ENCODE measurements at regions not wholly inside any gene's neighbourhood (a gene's known extent, or its start where the extent isn't known, plus 50 kb on each side); places are given as distances from the start of the nearest gene placed in this dataset.

GRCh38 chr1:208844158-208844557 lies 600.0 kb upstream of the PLXNA2 start:
- DNase-seq (ENCODE audit: low read depth): no peak

DNA sequence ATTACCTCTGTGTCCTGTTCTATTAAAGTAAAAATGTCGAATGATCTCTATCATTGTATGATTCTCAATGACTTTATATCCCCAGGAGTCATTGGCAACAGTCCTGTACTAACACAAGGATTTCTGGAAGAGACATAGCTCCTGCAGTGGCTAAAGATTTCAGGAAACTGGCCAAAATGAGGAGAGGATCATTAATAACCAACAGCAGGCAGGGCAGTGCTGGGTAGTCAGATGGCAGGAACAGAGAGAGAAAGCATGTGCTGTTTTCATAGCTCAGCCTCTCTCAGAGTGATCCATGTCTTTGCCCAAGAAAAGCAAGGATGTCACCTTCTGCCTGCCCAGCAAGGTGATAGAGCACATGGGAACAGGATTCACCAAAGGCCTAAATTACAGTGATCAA lies 604.7 kb upstream of the PLXNA2 start:
- no peak for DNase-seq (ENCODE audit: low read depth)

- no peak for DNase-seq (ENCODE audit: low read depth)
Observed at GRCh38 chr1:208850442-208850841, 606.3 kb upstream of the PLXNA2 start.

DNA sequence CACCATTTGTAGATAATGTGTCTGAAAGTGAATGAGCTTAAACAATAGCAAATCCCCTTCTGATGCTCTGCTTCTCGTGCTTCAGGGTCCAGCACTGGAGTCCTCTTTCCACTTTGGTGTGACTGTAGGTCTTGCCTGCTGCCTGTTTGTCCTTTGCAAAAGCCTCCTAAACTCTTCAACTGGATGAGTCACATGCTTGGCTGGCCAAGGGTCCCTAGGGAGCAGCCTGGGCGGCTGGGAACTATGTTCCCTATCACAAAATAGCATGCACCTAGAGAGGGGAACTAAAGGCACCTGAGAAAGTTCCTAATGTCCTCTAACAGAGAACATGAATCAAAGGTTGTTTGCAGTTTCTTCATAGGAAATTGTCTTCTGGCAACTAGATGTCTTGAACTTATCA lies 607.2 kb upstream of the PLXNA2 start:
- no peak for DNase-seq (ENCODE audit: low read depth)

GRCh38 chr1:208852911-208853310 lies 608.7 kb upstream of the PLXNA2 start:
- no peak for DNase-seq (ENCODE audit: low read depth)

- DNase-seq (ENCODE audit: low read depth): no peak
Observed at GRCh38 chr1:208855403-208855802, 611.2 kb upstream of the PLXNA2 start.

GRCh38 chr1:208857465-208857864 lies 613.3 kb upstream of the PLXNA2 start:
- no peak for DNase-seq (ENCODE audit: low read depth)

- DNase-seq (ENCODE audit: low read depth): no peak
Observed at GRCh38 chr1:208858738-208859137, 614.6 kb upstream of the PLXNA2 start.

DNA sequence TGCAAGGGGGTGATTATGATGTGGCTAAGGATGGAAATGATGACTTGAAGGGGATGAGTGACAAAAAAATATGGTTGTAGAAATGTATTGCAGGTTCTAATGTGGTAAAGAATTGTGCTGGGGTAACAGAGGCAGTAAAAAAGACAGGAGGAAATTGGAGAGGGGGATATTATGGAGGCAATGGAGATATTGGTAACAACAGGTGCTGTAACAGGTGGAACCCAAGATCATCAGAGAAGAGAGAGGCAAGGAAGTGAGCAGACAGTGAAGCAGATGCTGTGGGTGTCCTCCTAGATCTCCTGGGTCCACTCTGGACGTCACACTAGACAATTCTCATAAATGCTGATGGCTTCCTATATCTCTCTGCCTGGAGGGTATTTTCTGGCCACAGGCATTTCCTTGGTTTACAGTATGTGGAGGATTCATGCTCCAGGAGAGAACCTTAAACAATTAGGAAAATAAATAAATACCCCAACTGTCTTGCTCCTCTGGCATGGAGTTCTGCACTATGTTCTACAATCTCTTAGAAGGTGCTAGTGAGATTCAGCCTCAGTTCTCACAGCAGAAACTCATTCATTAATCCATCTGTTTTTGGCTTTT lies 620.3 kb upstream of the PLXNA2 start:
- DNase-seq (ENCODE audit: low read depth): no peak

DNA sequence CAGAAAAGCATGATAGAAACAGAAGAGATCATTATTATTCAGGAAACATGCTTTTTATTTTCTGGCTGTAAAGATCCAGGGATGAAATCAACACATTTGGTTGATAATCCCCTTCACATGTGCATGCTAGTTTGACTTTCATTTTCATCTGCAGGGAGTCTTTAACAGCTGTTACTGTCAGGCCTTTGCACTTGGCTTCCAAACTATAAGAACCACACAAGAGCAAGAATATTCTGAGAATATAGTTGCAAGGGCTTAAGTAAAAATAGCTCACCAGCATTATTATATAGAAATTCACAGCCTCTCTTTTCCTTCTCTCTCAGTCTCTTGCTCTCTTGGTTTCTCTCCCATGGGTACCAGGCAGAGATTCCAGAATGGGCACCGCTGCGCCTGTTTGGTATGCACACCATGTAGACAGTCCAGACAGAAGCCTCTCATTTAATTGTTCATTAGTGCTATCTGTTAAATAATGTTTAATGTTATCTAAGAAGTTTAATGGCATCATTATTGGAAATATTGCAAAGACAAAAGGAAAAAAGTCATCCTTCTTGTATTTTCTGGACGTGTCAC lies 622.3 kb upstream of the PLXNA2 start:
- no peak for DNase-seq (ENCODE audit: low read depth)

- DNase-seq (ENCODE audit: low read depth): no peak
Observed at GRCh38 chr1:208868554-208868953, 624.4 kb upstream of the PLXNA2 start.

DNA sequence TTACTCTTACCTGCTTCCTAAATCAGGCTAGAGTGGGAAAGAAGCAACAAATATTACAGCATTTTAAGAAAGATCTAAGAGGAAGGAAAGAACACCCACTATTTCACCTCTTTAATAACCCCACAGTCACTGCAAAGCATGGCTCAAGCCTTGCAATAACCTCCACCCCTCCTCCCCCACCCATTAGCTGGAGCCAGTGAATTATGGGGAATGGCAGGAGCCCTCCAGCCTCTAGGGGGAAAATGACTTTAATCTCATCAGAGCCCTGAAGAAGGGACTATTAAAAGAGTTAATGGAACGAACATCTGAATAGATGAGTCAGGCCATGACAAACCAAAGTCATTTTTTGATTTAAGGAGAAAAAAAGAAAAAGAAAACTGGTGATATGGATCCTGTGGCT lies 630.7 kb upstream of the PLXNA2 start:
- DNase-seq (ENCODE audit: low read depth): no peak

DNA sequence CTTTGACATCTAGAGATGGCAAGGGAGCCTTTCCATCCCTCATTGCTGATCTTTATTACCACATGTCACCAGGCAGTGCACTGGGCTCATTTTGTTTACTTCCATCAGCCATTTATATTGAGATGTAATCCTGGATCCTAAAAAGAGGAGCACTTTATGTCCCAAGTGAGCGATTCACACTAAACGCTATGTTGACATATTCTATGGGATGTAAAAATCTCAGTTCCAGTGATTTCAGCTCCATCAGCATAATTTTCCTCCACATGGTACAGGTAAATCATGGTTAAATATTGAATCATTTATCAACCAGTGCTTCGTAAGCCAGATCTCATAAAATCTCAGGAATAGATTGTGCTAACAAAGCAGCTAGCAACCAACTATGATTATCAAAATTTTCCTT lies 634.8 kb upstream of the PLXNA2 start:
- DNase-seq (ENCODE audit: low read depth): no peak

GRCh38 chr1:208880433-208881100 lies 636.4 kb upstream of the PLXNA2 start:
- DNase-seq (ENCODE audit: low read depth): no peak

GRCh38 chr1:208885060-208885459 lies 640.9 kb upstream of the PLXNA2 start:
- DNase-seq (ENCODE audit: low read depth): no peak

DNA sequence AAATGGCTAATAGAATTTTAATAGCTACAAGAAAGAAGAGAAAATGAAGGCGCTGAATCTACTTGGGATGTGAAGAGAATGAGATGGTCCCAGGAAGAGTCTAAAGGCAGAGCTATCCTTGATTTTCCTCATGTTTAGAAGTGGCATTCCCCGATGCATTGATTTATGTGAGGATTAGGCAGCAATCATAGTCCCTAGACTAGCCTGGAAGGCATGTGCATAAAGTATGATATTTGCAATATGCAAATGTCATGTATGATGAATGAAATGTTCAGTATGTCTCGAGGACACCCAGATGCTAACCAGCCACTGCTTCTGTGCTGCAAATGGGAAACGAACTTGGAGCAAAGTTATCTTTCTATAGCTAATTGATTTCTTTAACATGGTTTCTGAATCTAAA lies 641.5 kb upstream of the PLXNA2 start:
- no peak for DNase-seq (ENCODE audit: low read depth)

- DNase-seq (ENCODE audit: low read depth): no peak
Observed at GRCh38 chr1:208888376-208888775, 644.2 kb upstream of the PLXNA2 start.

GRCh38 chr1:208892147-208892546 lies 648.0 kb upstream of the PLXNA2 start:
- no peak for DNase-seq (ENCODE audit: low read depth)

DNA sequence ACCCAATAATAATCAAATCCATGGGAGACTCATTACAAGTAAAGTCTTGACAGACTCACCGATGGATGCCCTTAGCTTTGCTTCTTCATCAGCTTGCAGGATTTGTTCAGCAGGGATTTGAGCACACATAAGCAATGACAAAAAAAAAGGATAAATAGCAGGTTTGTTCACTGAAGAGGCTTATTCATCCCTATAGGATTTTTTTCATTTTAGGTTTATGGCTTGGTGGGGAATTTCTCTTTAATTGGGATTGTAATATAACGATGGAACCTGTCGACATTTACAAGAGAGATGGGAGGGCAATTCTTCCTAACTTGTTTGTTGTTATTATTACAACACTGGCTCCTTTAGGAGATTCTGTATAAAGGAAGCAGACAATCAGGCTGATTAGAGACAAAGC lies 649.1 kb upstream of the PLXNA2 start:
- DNase-seq (ENCODE audit: low read depth): no peak

DNA sequence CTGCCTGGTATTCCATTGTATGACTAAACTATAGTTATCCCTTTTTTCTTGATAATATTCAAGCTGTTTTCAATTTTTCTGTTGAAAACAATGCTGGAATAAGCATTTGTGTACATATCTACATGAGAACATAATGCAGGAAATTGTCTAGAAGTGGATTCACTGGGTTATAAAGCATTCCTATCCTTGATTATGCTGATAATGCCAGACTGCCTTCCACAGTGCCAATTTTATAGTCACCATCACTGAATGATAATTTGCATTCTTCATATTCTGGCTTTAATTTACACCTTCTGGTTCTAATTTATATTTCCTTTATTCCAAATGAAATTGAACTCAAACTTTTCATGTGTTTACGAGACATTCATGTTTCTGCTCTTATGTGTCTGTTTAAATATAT lies 651.0 kb upstream of the PLXNA2 start:
- no peak for DNase-seq (ENCODE audit: low read depth)

DNA sequence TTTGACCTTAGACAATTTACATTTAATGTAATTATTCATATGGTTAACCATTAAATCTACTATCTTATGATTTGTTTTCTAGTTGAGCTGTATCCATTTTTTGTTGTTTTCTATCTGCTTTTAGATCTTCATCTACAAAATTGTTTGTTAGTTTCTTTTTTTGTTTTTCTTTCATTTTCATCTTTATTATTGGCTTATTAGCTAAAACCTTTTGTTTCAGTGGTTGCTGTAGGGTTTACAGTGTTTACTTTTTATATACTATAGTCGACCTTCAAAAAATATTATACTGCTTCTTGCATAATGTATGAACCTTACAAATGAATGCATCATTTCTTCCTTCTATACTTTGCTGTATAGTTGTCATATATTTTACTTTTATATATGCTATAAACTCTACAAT lies 651.6 kb upstream of the PLXNA2 start:
- DNase-seq (ENCODE audit: low read depth): no peak

DNA sequence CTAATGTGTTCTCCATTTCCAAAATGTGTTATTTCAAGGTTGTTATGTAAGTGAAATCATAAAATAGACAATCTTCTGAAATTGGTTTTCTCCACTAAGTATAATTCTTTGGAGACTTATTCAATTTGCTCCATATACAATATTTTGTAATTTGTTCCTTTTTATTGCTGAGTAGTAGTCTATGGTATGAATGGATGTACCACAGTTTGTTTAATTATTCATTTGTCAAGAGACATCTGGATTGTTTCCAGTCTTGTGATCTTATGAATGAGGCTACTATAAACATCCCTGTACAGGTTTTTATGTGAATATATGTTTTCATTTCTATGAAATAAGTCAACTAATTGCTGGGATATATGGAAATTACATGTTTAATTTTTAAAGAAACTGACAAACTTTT lies 652.6 kb upstream of the PLXNA2 start:
- DNase-seq (ENCODE audit: low read depth): no peak

- DNase-seq (ENCODE audit: low read depth): no peak
Observed at GRCh38 chr1:208899438-208899837, 655.3 kb upstream of the PLXNA2 start.
